Superior temporal gyrus (tissue), 1 donor: ENCODE measurements at regions not wholly inside any gene's neighbourhood (a gene's known extent, or its start where the extent isn't known, plus 50 kb on each side); places are given as distances from the start of the nearest gene placed in this dataset.
"Not testable (repeated sequence)": the region's sequence is repeated elsewhere in the genome, so short reads cannot be mapped to it uniquely, and the experiment has no call there.

Experiments
- DNase-seq: peaks from one replicate; pipeline ENCODE4 v3.0.0-alpha.2; 2016; ENCODE audit errors: extremely low spot score

- not testable (repeated sequence) for DNase-seq
Observed at GRCh38 chr21:27996906-27997305, 995.8 kb downstream of the LTN1 start.

GRCh38 chr21:27984663-27985325, 1007.9 kb downstream of the LTN1 start:
- not testable (repeated sequence) for DNase-seq

DNA sequence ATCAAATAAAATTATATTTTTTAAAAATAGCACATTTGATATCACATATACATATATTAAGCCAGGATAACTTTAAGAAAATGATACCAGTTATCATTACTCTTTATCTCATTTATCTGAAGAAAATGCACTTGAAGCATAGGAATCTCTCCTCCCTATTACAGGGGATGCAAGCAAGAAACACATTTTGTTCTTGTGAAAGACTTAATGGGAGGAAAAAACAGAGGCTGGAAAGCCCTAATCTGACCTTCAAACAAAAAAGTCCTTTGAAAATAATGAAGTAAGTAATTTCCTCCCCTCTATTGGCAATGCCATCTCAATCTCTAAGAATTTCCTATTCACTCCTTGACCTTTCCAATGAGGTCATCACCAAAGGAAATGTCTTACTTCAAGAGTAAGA, 1012.6 kb upstream of the ADAMTS5 start:
- DNase-seq = not testable (repeated sequence)

DNA sequence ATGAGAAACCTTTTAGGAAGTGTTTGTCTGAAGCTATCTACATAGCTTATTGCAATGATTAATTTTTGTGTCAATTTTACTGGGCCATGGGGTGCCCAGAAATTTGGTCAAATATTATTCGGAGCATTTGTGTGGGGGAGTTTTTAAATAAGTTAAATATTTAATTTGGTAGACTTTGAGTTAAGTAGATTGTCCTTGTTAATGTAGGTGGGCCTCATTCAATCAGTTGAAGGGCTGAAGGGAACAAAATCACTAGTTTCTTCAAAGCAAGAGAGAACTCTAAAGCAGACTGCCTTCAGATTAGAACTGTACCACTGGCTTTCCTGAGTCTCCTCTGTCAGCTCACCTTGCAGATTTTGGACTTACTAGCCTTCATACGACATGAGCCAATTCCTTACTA, 1008.6 kb upstream of the ADAMTS5 start:
- DNase-seq = no peak

DNA sequence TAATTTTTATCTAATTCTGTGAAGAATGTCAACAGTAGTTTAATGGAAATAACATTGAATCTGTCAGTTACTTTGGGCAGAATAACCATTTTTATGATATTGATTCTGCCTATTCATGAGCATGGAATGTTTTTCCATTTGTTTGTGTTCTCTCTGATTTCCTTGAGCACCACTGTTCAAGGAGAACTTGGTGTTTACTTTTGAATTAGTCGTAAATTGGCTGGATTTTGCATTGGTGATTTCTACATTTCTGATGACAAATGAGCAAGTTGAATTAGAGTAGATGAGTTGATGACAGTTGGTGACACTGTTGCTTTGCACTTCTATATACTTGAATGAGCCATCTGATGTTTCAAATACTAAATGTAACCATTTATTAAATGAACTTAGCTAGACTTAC, 1007.3 kb upstream of the ADAMTS5 start:
- not testable (repeated sequence) for DNase-seq

GRCh38 chr21:27968240-27968639, 1001.4 kb upstream of the ADAMTS5 start:
- DNase-seq = not testable (repeated sequence)

GRCh38 chr21:27954543-27955165, 987.8 kb upstream of the ADAMTS5 start:
- DNase-seq = peak; percentile 69

- DNase-seq = no peak
Observed at GRCh38 chr21:27953340-27954045, 986.6 kb upstream of the ADAMTS5 start.

DNA sequence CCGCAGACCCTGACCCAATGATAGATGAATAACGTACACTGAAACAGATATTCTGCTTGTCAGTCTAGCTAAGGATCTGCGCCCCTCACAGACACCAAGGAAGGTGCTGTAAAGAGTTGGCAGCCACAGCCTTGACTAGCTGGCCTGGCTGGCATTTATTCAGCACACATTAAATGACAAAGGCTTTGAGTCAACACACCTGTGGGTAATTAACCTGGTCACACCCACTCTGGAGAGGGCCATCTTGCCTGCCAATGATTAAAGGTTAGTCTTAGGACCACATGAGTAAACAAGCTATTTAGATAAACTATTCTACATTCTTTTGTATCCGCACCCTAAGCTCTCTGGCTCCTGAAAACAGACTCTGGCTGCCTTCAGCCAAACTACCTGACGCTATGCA, 982.2 kb upstream of the ADAMTS5 start:
- DNase-seq = not testable (repeated sequence)

- not testable (repeated sequence) for DNase-seq
Observed at GRCh38 chr21:27930108-27930767, 963.4 kb upstream of the ADAMTS5 start.

GRCh38 chr21:27929179-27929578, 962.3 kb upstream of the ADAMTS5 start:
- DNase-seq = not testable (repeated sequence)

- not testable (repeated sequence) for DNase-seq
Observed at GRCh38 chr21:27928534-27929115, 961.7 kb upstream of the ADAMTS5 start.

GRCh38 chr21:27921421-27921820, 954.5 kb upstream of the ADAMTS5 start:
- not testable (repeated sequence) for DNase-seq

GRCh38 chr21:27917966-27918365, 951.1 kb upstream of the ADAMTS5 start:
- not testable (repeated sequence) for DNase-seq

DNA sequence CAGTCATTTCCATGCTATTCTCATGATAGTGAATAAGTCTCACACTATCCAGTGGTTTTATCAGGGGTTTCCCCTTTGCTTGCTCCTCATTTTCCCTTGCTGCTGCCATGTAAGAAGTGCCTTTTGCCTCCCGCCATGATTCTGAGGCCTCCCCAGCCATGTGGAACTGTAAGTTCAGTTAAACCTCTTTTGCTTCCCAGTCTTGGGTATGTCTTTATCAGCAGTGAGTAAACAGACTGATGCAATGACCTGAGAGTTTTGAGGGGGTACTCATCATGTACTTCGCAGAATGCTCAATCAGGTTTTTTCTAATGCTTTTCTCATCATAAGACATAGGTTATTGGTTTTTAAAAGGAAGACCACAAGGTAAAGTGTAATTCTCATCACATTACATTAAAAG, 949.4 kb upstream of the ADAMTS5 start:
- not testable (repeated sequence) for DNase-seq

GRCh38 chr21:27912133-27912532, 945.2 kb upstream of the ADAMTS5 start:
- not testable (repeated sequence) for DNase-seq

- DNase-seq = not testable (repeated sequence)
Observed at GRCh38 chr21:27909487-27909886, 942.6 kb upstream of the ADAMTS5 start.

- DNase-seq = not testable (repeated sequence)
Observed at GRCh38 chr21:27908816-27909215, 941.9 kb upstream of the ADAMTS5 start.

GRCh38 chr21:27902904-27903303, 936.0 kb upstream of the ADAMTS5 start:
- DNase-seq = not testable (repeated sequence)

DNA sequence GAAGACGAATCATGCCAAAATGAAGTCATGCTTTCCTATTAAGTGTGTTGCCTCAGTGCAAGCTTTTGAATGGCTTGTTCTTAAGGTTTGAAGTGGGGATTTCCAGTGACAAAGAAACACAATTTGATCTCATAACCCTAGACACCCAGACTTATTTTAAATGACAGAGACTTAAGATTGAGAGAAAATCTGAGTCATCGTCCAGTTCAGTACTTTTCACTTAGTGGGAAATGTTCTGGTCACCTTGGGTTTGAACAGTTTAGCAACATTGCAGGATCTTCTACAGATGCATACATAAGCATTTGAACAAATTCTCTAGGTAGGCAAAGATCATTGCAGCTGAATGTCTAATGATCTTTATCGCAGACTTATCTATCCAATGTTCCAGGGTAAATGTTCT, 926.7 kb upstream of the ADAMTS5 start:
- DNase-seq = peak; percentile 18

GRCh38 chr21:27891495-27891894, 924.6 kb upstream of the ADAMTS5 start:
- DNase-seq = not testable (repeated sequence)
